Erythroblast (primary cell): ENCODE measurements at regions not wholly inside any gene's neighbourhood (a gene's known extent, or its start where the extent isn't known, plus 50 kb on each side); places are given as distances from the start of the nearest gene placed in this dataset.

ENCODE experiments used
- GATA1 ChIP-seq: IDR thresholded peaks from 2 replicates; pipeline ENCODE4 v1.6.1; 2011; ENCODE audit warnings: low read depth, mild to moderate bottlenecking, control low read depth, low read length, moderate library complexity
- POLR2A ChIP-seq: IDR thresholded peaks from 2 replicates; pipeline ENCODE4 v1.6.1; 2011; ENCODE audit warnings: mild to moderate bottlenecking, low read length

- TF ChIP-seq POLR2A (no peak), GATA1 (no peak)
Observed at GRCh38 chr2:18648161-18648560, 58.8 kb upstream of the NT5C1B start.
